DND-41 (cell line): ENCODE measurements at regions not wholly inside any gene's neighbourhood (a gene's known extent, or its start where the extent isn't known, plus 50 kb on each side); places are given as distances from the start of the nearest gene placed in this dataset.

Experiments
- ATAC-seq: fragments of 200-7000 bp; cut with Tn5 transposase; 3 replicates; pipeline ENCODE4 v1.9.1; 2021; ENCODE audit warnings: low read depth; ENCODE audit not compliant: insufficient read depth
- DNase-seq: peaks from one replicate; pipeline ENCODE4 v3.0.0-alpha.2; 2020
- H2AFZ ChIP-seq: 2 replicates; pipeline ENCODE4 v1.6.0; 2012; ENCODE audit warnings: low read depth, low read length
- H3K27ac ChIP-seq: 2 replicates; pipeline ENCODE4 v1.5.1; 2012; ENCODE audit warnings: low read length, inconsistent platforms
- H3K27me3 ChIP-seq: fragments of 200-600 bp; sonication (generic); 2 replicates; pipeline ENCODE4 v1.6.0; 2012; ENCODE audit warnings: low read length, mild to moderate bottlenecking, inconsistent platforms; ENCODE audit not compliant: insufficient read depth, poor library complexity
- H3K36me3 ChIP-seq: 2 replicates; pipeline ENCODE4 v1.5.1; 2012; ENCODE audit warnings: low read length, inconsistent platforms; ENCODE audit not compliant: insufficient read depth
- H3K4me1 ChIP-seq: 2 replicates; pipeline ENCODE4 v1.5.1; 2012; ENCODE audit warnings: mild to moderate bottlenecking, low read length; ENCODE audit not compliant: insufficient read depth
- H3K4me2 ChIP-seq: 2 replicates; pipeline ENCODE4 v1.6.0; 2012; ENCODE audit warnings: mild to moderate bottlenecking, moderate library complexity, low read length, inconsistent platforms; ENCODE audit not compliant: insufficient read depth
- H3K4me3 ChIP-seq, 2 experiments: fragments of 200-600 bp in 1 of 2; shearing (Covaris generic) in 1 of 2; 2 replicates each; pipeline ENCODE4 v1.5.1; 2012 to 2016; ENCODE audit warnings: inconsistent platforms in 2 of 2, low read length in 2 of 2, mild to moderate bottlenecking in 2 of 2, low read depth in 1 of 2, moderate library complexity in 1 of 2
- H3K79me2 ChIP-seq: 2 replicates; pipeline ENCODE4 v1.6.0; 2012; ENCODE audit warnings: low read length, inconsistent platforms; ENCODE audit not compliant: insufficient read depth
- H3K9ac ChIP-seq: 2 replicates; pipeline ENCODE4 v1.6.0; 2012; ENCODE audit warnings: low read depth, mild to moderate bottlenecking, inconsistent platforms, low read length, moderate library complexity
- H3K9me3 ChIP-seq: 2 replicates; pipeline ENCODE4 v1.5.1; 2012; ENCODE audit warnings: low read length, moderate library complexity, mild to moderate bottlenecking, inconsistent platforms; ENCODE audit not compliant: insufficient read depth, severe bottlenecking
- H4K20me1 ChIP-seq: 2 replicates; pipeline ENCODE4 v1.6.0; 2012; ENCODE audit warnings: low read length; ENCODE audit not compliant: insufficient read depth
- EZH2 ChIP-seq: IDR thresholded peaks from 3 replicates; pipeline ENCODE4 v1.6.1; 2012; ENCODE audit warnings: borderline replicate concordance, low read depth, mild to moderate bottlenecking, moderate library complexity, low read length, inconsistent platforms; ENCODE audit not compliant: severe bottlenecking
- TF ChIP-seq, protein P1 (sequence below): IDR thresholded peaks from 2 replicates; pipeline ENCODE4 v1.5.1; 2012; ENCODE audit warnings: borderline replicate concordance, low read length, moderate library complexity, mild to moderate bottlenecking; ENCODE audit not compliant: poor library complexity, severe bottlenecking; ENCODE audit errors: extremely low read depth

DNA sequence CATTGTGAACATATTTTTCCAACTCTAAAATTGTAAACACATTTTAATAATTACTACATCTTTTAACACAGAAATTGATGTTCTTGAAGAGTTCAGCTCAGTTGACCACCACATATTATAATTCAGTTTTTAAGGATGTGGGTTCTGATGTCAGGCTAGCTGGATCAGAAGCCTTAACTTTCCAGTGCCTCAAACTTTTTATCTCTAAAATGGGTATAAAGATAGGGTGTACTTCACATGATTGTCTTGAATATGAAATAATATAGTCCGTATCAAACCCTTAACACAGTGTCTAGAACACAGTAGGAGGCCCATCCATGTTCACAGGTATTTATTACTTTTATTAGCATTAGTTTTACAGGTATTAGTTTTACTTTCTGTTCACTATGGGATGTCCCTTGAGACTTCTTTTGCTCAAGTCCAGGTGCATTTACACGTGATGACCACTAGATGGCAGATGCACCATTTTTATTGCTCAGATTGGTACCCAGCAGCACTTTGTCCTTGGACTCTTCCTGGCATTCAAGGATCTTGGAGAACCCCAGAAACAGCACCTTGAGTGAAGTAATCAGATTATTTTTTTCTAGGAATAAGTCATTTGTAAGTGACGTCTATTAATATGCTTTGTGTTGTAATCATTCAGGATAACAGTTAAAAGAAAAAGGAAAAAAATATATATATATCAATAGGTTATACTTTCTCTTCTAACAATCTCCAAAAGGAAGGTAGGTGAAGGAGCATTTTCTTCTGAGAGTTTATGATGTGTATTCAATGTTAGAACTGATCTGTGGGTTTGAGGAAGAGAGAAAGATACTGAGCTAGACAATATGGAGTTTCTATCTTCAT lies 580.2 kb downstream of the ETNK1 start:
- ATAC-seq = peak; percentile 88

DNA sequence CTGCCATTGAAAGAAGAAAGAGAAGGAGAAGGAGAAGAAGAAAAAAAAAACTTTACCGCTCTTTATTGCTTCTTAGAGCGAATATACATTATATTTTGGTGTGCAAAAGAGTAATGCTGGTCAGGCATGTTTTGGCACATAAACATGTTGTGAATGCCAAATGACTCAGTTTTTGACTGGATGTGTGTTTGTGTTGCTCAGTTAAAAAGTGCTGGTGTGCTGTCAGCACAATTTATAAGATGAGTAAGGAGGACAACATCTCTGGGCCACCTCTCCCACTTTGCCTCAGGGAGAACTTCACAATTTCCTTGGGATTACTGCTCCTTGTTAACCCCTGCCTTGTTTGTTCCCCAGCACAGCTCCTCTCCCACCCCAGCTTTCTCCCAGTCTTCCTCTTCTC lies 584.8 kb downstream of the ETNK1 start:
- H3K79me2 ChIP-seq = no peaks in the 10 kb centered on the region
- H3K9me3 ChIP-seq = peaks cover 3% of the 10 kb centered on the region
- TF ChIP-seq, protein P1, sequence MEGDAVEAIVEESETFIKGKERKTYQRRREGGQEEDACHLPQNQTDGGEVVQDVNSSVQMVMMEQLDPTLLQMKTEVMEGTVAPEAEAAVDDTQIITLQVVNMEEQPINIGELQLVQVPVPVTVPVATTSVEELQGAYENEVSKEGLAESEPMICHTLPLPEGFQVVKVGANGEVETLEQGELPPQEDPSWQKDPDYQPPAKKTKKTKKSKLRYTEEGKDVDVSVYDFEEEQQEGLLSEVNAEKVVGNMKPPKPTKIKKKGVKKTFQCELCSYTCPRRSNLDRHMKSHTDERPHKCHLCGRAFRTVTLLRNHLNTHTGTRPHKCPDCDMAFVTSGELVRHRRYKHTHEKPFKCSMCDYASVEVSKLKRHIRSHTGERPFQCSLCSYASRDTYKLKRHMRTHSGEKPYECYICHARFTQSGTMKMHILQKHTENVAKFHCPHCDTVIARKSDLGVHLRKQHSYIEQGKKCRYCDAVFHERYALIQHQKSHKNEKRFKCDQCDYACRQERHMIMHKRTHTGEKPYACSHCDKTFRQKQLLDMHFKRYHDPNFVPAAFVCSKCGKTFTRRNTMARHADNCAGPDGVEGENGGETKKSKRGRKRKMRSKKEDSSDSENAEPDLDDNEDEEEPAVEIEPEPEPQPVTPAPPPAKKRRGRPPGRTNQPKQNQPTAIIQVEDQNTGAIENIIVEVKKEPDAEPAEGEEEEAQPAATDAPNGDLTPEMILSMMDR = no peak
- TF ChIP-seq EZH2 = no peak
- no peak overlapping the region for H3K9ac ChIP-seq
- H4K20me1 ChIP-seq = no peaks in the 10 kb centered on the region
- H3K36me3 ChIP-seq = no peaks in the 10 kb centered on the region
- H3K27me3 ChIP-seq = no peaks in the 10 kb centered on the region
- DNase-seq = no peak
- no peak overlapping the region for H3K4me2 ChIP-seq
- peaks cover 3% of the 10 kb centered on the region; the same call in 1 of the 2 replicates for H3K4me1 ChIP-seq
- no peak overlapping the region for H2AFZ ChIP-seq
- no peak overlapping the region for H3K4me3 ChIP-seq
- no peak for ATAC-seq
- H3K27ac ChIP-seq = no peak overlapping the region

More for the DNA sequence above, 580.2 kb downstream of the ETNK1 start:
- Histone ChIP-seq H3K4me1 (peaks cover 3% of the 10 kb centered on the region; the same call in 1 of the 2 replicates), H3K9me3 (no peaks in the 10 kb centered on the region), H3K27ac (no peak overlapping the region), H3K27me3 (no peaks in the 10 kb centered on the region), H2AFZ (0 out of 2 replicates have a peak overlapping the region, but pooled peaks have one; percentile 43), H3K79me2 (no peaks in the 10 kb centered on the region), H3K4me2 (peak overlapping the region; percentile 54; the same call in 1 of the 2 replicates), H3K9ac (no peak overlapping the region), H3K4me3 (no peak overlapping the region; a peak in 1 of 4 replicates), H3K36me3 (no peaks in the 10 kb centered on the region), H4K20me1 (no peaks in the 10 kb centered on the region)
- DNase-seq = peak; percentile 30
- TF ChIP-seq EZH2 = no peak
- TF ChIP-seq, protein P1 = peak; percentile 93

DNA sequence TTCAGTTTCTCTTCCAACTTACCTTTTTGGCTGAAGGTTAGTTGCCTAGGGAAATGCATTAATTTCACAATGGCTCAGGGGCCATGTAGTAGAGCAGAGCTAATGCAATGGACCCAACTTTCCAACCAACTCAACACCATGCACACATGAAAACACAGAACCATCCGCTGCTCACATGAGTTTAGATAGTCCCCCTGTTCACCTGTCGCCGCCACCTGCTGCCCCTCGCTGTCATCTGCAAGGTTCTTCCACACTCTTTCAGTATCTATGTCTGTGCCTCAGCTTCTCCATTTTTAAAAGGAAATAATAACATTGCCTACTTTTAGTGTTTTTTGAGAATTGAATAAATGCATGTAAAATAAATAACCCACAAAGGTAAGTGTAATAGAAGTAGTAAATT lies 585.6 kb downstream of the ETNK1 start:
- Histone ChIP-seq H3K4me1 (no peaks in the 10 kb centered on the region), H3K27ac (no peak overlapping the region), H3K4me3 (no peak overlapping the region), H3K36me3 (no peaks in the 10 kb centered on the region), H3K79me2 (no peaks in the 10 kb centered on the region), H3K4me2 (no peak overlapping the region), H2AFZ (no peak overlapping the region), H3K9me3 (peaks cover 10% of the 10 kb centered on the region), H4K20me1 (no peaks in the 10 kb centered on the region), H3K27me3 (no peaks in the 10 kb centered on the region), H3K9ac (no peak overlapping the region)
- no peak for TF ChIP-seq EZH2
- TF ChIP-seq, protein P1 = no peak
- no peak for ATAC-seq
- no peak for DNase-seq
